Body of pancreas (tissue), 4 donors: ENCODE measurements at regions not wholly inside any gene's neighbourhood (a gene's known extent, or its start where the extent isn't known, plus 50 kb on each side); places are given as distances from the start of the nearest gene placed in this dataset. TPM values are rescaled to one million over a fixed set of nuclear protein-coding genes. Genes with fewer than 3 reads are reported as not detected.
A peak's percentile ranks its signal among the peaks of the same experiment; 100 is the strongest.
"Not testable (repeated sequence)": the region's sequence is repeated elsewhere in the genome, so short reads cannot be mapped to it uniquely, and the experiment has no call there.

ENCODE experiments used
- ATAC-seq: fragments of 150-250 bp; one replicate; pipeline ENCODE4 v1.9.1; 2016
- DNase-seq, 4 donors: peaks; one replicate each; pipeline ENCODE4 v3.0.0-alpha.2; 2019
- H3K27ac ChIP-seq, 4 donors: fragments of 200-600 bp; sonication (generic); 1 replicate in 3 of 4; 2 replicates in 1 of 4; pipeline versions ENCODE4 v1.5.1 to v1.6.1; 2016 to 2019; ENCODE audit warnings: mild to moderate bottlenecking in 1 of 4, mixed read lengths in 1 of 4, moderate library complexity in 1 of 4
- H3K27me3 ChIP-seq, 2 donors: fragments of 200-600 bp; sonication (generic); one replicate each; pipeline ENCODE4 v1.6.0; 2016; ENCODE audit warnings: mild to moderate bottlenecking in 1 of 2
- H3K36me3 ChIP-seq, 2 donors: fragments of 200-600 bp; sonication (generic); replicated peaks in 1 of 2; 2 replicates each; pipeline ENCODE4 v1.5.1; 2016; ENCODE audit warnings: low read depth in 2 of 2; ENCODE audit not compliant: insufficient read depth in 1 of 2
- H3K4me1 ChIP-seq: fragments of 200-600 bp; sonication (generic); one replicate; pipeline ENCODE4 v1.6.0; 2016
- H3K4me3 ChIP-seq, 2 donors: fragments of 200-600 bp; sonication (generic); 1 replicate in 1 of 2; 2 replicates in 1 of 2; pipeline ENCODE4 v1.5.1; 2016 to 2019
- H3K9me3 ChIP-seq, 3 donors: fragments of 200-600 bp; sonication (generic); 1 replicate in 2 of 3; 2 replicates in 1 of 3; pipeline ENCODE4 v1.5.1; 2016
- WGBS, 2 donors: methylation state at CpG; one replicate each; pipeline ENCODE4 v1.1.5; 2017; 5-methylcytosine and 5-hydroxymethylcytosine counted together
- intact Hi-C: fragments of 100-400 bp; cut with DNase I; formaldehyde crosslinking; loops from one replicate; pipeline ENCODE4 v1.15.1; 2023
- small RNA-seq: library from RNA; depleted of rRNA; stranded (forward); fragments of <200 nt; gene quantifications from one replicate; pipeline ENCODE3, GENCODE V24; 2016

DNA sequence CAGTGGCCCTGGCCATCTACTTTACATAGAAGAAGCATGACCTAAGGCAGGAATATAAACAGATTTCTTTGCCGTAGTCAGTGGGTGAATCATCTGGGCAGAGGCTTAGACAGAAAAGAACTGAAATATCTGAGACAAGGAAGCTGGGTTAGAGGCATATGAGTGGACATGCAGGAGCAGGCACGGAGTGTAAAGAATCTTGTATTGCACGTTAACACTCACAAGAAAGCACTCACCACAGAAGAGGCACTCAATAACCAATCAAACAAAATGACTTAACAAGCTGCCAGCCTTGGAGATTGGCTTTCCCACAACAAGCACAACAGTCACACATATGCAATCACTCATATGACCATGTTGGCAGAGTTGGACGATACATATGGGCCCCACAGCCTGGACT, 364.9 kb downstream of the FOXD4L5 start:
- H3K27ac ChIP-seq, H3K27me3 ChIP-seq, ATAC-seq, H3K36me3 ChIP-seq, intact Hi-C loops, H3K4me1 ChIP-seq, DNase-seq, H3K9me3 ChIP-seq, H3K4me3 ChIP-seq: not testable (repeated sequence)
- WGBS, 2 donors = 52% methylated on average over 3 of the region's 4 CpGs

DNA sequence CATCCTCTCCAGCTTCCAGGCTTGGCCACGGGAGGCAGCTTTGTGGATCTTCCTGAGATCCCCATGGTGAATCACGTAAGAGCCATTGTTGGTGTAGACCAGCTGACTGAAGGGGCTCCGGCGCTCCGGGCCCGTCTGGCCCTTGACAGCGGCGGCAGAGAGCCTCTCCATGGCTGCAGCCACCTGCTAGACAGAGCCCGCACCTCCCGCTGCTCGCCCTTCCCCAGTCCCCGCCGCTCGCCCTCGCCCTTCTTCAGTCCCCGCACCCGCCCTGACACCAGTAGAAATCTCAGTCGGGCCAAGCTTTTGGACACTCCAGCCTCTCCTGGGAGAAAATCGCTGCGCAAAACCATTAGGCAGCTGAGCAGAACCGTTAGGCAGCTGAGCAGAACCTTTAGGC, 396.4 kb downstream of the FOXD4L5 start:
- 79 to 90% methylated on average over 9 to 14 of the region's 21 CpGs for WGBS, 2 donors

DNA sequence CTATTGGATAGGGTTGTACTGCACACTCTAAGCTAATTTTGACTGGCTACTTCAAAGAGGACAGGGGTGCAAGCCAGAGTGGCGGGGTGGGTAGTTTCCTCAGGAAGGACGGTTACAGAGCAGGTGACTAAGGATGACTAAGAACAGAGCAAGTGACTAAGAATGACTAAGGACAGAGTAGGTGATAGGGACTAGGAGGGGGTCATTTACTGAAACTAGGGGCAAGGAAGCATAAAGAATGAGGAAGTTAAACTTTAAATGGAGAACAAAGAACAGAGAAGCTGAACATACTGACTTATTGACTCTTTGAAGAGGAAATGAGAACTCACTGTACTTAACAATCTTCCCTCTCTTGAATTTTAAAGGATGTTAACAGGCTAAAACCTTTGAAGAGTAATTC, 414.4 kb downstream of the FOXD4L5 start:
- DNase-seq = peak in 1 of 4 donors; percentile 7
- intact Hi-C loops, ATAC-seq: not testable (repeated sequence)

More for the DNA sequence above, 396.4 kb downstream of the FOXD4L5 start:
- H3K27me3 ChIP-seq, intact Hi-C loops, DNase-seq, ATAC-seq, H3K27ac ChIP-seq, H3K9me3 ChIP-seq, H3K36me3 ChIP-seq, H3K4me3 ChIP-seq, H3K4me1 ChIP-seq: not testable (repeated sequence)

More for the DNA sequence above, 414.4 kb downstream of the FOXD4L5 start:
- H3K27me3 ChIP-seq, H3K4me1 ChIP-seq, H3K27ac ChIP-seq, H3K4me3 ChIP-seq, H3K36me3 ChIP-seq, H3K9me3 ChIP-seq: not testable (repeated sequence)
- 20 to 86% methylated on average over 1 of the region's 2 CpGs for WGBS, 2 donors

Small RNA genes in the stretch of these regions (small RNA-seq; reads per million reads assigned to genes)
- gene RNU6-1293P = not detected
